MCF 10A (cell line): ENCODE measurements at regions not wholly inside any gene's neighbourhood (a gene's known extent, or its start where the extent isn't known, plus 50 kb on each side); places are given as distances from the start of the nearest gene placed in this dataset.
A peak's percentile ranks its signal among the peaks of the same experiment; 100 is the strongest.

Experiments used
- BruUV-seq: library from RNA; stranded (reverse); fragments of 400-500 nt; replicated peaks from 2 replicates; lab custom pipeline; 2021; lab: Mats Ljungman, UMichigan
- CTCF ChIA-PET: fragments of 300-600 bp; sonication (Branson Sonifier 250); formaldehyde crosslinking; extraction: SDS; loops from one replicate; lab custom pipeline; 2021; ENCODE audit warnings: antibody characterized with exemption, inconsistent platforms; lab: Yijun Ruan, JAX
- POLR2A ChIA-PET: fragments of 300-600, 350-650 bp; sonication (Branson Sonifier 250); formaldehyde crosslinking; extraction: SDS; loops from one replicate; lab custom pipeline; 2020; ENCODE audit warnings: antibody characterized with exemption, inconsistent platforms; lab: Yijun Ruan, JAX
- DNase-seq: peaks from one replicate; pipeline ENCODE4 v3.0.0-alpha.2; 2018; ENCODE audit not compliant: unreplicated experiment
- H3K27ac Mint-ChIP-seq: one replicate; pipeline ENCODE4 v1.8.0; 2022; ENCODE audit warnings: mild to moderate bottlenecking, low read depth, mixed read lengths; ENCODE audit not compliant: unreplicated experiment
- H3K27me3 Mint-ChIP-seq: one replicate; pipeline ENCODE4 v1.8.0; 2022; ENCODE audit warnings: mixed read lengths; ENCODE audit not compliant: insufficient read depth, unreplicated experiment
- H3K36me3 Mint-ChIP-seq: one replicate; pipeline ENCODE4 v1.8.0; 2022; ENCODE audit warnings: mild to moderate bottlenecking, moderate library complexity, mixed read lengths; ENCODE audit not compliant: insufficient read depth, unreplicated experiment
- H3K4me1 Mint-ChIP-seq: one replicate; pipeline ENCODE4 v1.8.0; 2022; ENCODE audit warnings: mixed read lengths; ENCODE audit not compliant: insufficient read depth, unreplicated experiment
- H3K4me3 Mint-ChIP-seq: one replicate; pipeline ENCODE4 v1.8.0; 2022; ENCODE audit warnings: mild to moderate bottlenecking, moderate library complexity, mixed read lengths; ENCODE audit not compliant: unreplicated experiment
- H3K9me3 Mint-ChIP-seq: one replicate; pipeline ENCODE4 v1.8.0; 2022; ENCODE audit warnings: mixed read lengths; ENCODE audit not compliant: unreplicated experiment
- intact Hi-C: fragments of 100-400 bp; cut with micrococcal nuclease; formaldehyde crosslinking; loops from 2 replicates; pipeline ENCODE4 v1.14.1; 2022
- TF ChIP-seq, protein P1 (sequence below): fragments of 200-600 bp; IDR thresholded peaks from one replicate; pipeline ENCODE4 v1.8.0; 2022; ENCODE audit warnings: antibody characterized with exemption, mild to moderate bottlenecking; ENCODE audit not compliant: unreplicated experiment

DNA sequence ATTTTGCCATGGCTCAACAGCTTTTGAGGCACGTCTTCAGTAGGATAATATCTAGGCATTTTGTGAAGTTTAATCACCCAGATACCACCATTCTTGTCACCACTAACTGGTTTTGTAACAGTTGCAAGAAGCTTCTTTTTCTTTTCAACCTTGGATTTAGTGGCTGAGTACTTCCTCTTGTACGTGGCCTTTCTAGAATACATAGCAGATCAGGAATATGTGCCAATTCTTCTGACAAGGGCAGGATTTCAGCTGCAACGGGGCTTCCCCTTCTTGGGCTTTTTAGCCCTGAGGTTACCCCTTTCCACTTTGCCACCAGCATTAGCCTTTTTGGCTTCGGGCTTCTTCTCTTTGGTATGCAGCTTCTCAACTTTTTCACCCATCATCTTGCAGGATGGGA is 79.3 kb upstream of the WARS2 start:
- intact Hi-C loops, result no loop called here
- BruUV-seq, result no TSS peak
- H3K27me3 Mint-ChIP-seq, result no peaks in the 10 kb centered on the region
- H3K9me3 Mint-ChIP-seq, result no peaks in the 10 kb centered on the region
- ChIA-PET CTCF (interaction anchor here (0.7 to 1.0 kb wide), 2 partner anchors 27 to 283 kb away, joined by 3 to 5 read pairs; no protein-coding TSS in a partner anchor), POLR2A (no interaction called here)
- no peak for DNase-seq
- H3K36me3 Mint-ChIP-seq, result peaks cover 6% of the 10 kb centered on the region
- no peaks in the 10 kb centered on the region for H3K4me1 Mint-ChIP-seq
- no peak overlapping the region for H3K27ac Mint-ChIP-seq
- TF ChIP-seq, protein P1, sequence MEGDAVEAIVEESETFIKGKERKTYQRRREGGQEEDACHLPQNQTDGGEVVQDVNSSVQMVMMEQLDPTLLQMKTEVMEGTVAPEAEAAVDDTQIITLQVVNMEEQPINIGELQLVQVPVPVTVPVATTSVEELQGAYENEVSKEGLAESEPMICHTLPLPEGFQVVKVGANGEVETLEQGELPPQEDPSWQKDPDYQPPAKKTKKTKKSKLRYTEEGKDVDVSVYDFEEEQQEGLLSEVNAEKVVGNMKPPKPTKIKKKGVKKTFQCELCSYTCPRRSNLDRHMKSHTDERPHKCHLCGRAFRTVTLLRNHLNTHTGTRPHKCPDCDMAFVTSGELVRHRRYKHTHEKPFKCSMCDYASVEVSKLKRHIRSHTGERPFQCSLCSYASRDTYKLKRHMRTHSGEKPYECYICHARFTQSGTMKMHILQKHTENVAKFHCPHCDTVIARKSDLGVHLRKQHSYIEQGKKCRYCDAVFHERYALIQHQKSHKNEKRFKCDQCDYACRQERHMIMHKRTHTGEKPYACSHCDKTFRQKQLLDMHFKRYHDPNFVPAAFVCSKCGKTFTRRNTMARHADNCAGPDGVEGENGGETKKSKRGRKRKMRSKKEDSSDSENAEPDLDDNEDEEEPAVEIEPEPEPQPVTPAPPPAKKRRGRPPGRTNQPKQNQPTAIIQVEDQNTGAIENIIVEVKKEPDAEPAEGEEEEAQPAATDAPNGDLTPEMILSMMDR, result no peak
- no peak overlapping the region for H3K4me3 Mint-ChIP-seq

DNA sequence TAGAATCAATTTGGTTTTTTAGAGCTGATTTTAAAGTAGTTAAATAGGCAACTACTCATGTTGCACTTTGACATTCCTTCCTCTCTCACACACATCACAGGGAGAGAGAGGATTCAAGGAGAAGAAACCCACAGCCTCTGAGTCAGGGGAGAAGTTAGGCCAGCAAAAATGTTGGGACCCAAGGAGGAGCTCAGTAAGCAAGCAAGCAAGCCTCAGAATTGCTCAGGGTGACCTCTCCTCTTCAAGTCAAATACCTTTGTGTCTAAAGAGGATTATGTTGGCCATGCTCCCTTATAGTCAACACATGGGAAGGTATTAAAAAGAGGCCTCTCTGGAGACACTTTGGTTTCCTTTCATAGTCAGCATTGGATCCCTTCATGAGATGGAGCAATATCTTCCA is 80.5 kb upstream of the WARS2 start:
- Mint-ChIP-seq H3K27ac (no peak overlapping the region), H3K36me3 (peaks cover 6% of the 10 kb centered on the region), H3K4me1 (no peaks in the 10 kb centered on the region), H3K9me3 (no peaks in the 10 kb centered on the region), H3K4me3 (no peak overlapping the region), H3K27me3 (no peaks in the 10 kb centered on the region)
- ChIA-PET CTCF (interaction anchor here (0.6 kb wide), 1 partner anchor 290 kb away, joined by 4 read pairs; no protein-coding TSS in a partner anchor), POLR2A (interaction anchor here (0.9 kb wide), 1 partner anchor 1234 kb away, joined by 4 read pairs; no protein-coding TSS in a partner anchor)
- intact Hi-C loops, result no loop called here
- no TSS peak for BruUV-seq
- TF ChIP-seq, protein P1, result no peak
- peak; percentile 1 for DNase-seq

DNA sequence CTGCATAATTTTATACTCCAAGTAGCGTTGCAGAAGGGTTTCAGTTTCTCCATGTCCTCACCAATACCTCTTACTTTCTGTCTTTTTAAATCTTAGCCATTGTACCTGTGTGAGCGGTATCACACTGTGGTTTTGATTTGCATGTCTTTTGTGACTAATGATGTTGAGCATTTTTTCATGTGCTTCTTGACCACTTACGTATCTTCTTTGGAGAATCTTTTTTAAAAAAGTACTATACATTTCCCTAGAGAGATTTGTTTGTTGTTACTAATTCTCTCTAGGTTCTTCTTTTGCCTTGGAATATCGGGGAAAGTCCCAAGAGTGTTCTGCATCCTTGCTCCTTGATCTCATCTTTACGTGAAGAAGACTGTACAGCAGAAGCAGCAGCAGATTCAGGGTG is 81.8 kb upstream of the WARS2 start:
- ChIA-PET CTCF (no interaction called here), POLR2A (no interaction called here)
- Mint-ChIP-seq H3K36me3 (peaks cover 6% of the 10 kb centered on the region), H3K4me3 (no peak overlapping the region), H3K27me3 (no peaks in the 10 kb centered on the region), H3K4me1 (no peaks in the 10 kb centered on the region), H3K27ac (no peak overlapping the region), H3K9me3 (no peaks in the 10 kb centered on the region)
- intact Hi-C loops, result no loop called here
- no TSS peak for BruUV-seq
- TF ChIP-seq, protein P1, result no peak
- no peak for DNase-seq

DNA sequence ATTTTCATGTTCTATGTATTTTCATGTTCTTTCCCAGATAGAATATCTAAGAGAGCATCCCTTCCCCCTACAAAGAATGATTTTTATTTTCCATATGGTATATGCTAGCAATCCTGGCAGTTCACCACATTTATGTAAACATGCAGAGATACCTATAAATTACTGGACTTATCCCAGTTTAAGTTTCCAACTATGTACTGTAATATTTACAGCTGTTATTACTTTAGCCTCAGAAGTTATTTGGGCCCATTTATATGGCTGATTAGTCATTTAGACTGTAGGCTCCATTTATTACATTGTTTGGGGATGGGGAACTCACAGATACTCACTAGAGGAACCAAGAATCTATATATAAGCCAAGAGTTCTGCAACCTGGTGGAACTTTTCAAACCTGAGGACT is 84.8 kb upstream of the WARS2 start:
- intact Hi-C loops, result no loop called here
- CTCF ChIA-PET, result no interaction called here

More for the DNA sequence above, 84.8 kb upstream of the WARS2 start:
- no TSS peak for BruUV-seq
- Mint-ChIP-seq H3K4me1 (peaks cover 6% of the 10 kb centered on the region), H3K9me3 (no peaks in the 10 kb centered on the region), H3K27me3 (no peaks in the 10 kb centered on the region), H3K36me3 (no peaks in the 10 kb centered on the region), H3K27ac (no peak overlapping the region), H3K4me3 (no peak overlapping the region)
- no peak for DNase-seq
- TF ChIP-seq, protein P1, result no peak
- POLR2A ChIA-PET, result no interaction called here
